ENCODE measurements at regions not wholly inside any gene's neighbourhood (a gene's known extent, or its start where the extent isn't known, plus 50 kb on each side); places are given as distances from the start of the nearest gene placed in this dataset.

DNA sequence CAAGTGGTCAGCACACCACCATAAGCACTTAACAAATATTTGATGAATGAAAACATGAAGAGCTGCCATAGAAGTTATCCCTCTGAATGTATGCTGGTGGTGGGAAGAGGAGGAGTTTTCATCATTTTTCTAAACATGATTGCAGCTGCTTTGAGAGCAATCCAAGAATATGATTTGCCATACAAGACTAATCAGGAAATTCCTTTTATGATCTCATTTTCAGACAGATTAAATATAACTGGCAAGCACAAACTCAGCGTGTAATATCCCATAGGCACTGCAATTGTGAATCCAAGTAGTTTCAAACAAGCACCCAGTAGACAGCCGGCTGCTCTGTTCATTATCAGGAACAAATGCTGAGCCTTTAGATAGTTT is 505.7 kb upstream of the LUZP2 start:
- TF ChIP-seq CTCF (IDR thresholded peaks at IDR 0.05) (no peak), POLR2A (IDR thresholded peaks at IDR 0.05) (no peak)
